GM19467 (cell line): ENCODE measurements at regions not wholly inside any gene's neighbourhood (a gene's known extent, or its start where the extent isn't known, plus 50 kb on each side); places are given as distances from the start of the nearest gene placed in this dataset.

Experiments
- ATAC-seq: cut with Tn5 transposase; IDR thresholded peaks from one replicate; pipeline ENCODE4 v1.9.1; 2021; ENCODE audit warnings: mild to moderate bottlenecking, moderate library complexity; ENCODE audit not compliant: unreplicated experiment

DNA sequence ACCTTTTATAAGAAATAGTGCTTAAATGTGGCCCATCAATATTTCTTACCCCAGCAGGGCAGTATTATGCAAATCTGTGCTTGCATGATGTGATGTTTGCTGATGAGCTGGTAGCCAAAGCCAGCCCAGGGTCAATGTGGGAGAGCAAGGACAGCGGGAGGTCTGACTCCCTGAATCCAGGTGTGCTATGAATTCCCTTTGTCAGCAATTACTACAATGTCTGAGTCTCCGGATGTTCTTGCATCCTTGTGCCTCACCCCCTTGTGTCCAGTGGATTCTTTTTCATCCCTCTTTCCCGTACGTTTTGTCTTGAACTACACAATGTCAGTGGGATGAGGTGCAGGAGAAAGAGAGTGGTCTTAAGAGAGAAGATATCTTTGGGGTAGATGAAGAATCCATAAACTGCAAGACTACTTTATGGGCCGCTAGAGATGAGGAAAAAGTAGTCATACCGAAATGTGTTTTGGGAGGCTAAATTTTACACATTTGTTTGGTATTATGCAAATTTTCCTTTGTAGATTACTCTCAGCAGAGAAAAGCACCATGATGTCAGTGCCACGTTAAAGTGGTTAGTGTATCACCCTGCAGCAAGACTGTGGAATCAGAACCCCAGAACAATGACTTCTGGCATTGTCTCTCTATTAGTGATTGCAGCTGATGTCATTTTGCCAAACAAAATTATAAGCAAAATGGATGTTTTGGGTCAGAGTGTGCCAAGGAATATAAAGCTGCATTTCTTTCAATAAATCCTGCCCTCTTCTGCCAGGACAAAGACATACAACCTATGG lies 53.5 kb upstream of the TSHZ3 start:
- no peak for ATAC-seq

DNA sequence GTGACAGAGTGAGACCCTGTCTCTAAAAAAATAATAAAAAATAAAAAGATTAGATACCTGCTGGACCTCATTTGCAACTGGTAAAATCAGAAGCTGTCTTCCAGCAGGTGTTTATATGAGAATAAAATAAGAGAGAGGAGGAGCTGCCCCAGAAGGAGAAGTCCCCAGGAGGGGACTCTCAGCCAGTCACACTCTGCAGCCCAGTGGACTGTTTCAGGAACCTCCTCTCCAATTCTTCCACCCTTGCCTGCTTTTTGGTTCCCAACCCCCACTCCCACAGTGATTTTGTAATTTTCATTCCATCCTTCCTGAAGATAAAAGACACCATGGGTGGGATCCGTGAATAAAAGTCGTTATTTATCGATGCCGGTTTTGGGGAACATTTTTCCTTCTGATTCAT lies 56.9 kb upstream of the TSHZ3 start:
- no peak for ATAC-seq

- no peak for ATAC-seq
Measured at GRCh38 chr19:31408460-31409124, 59.4 kb upstream of the TSHZ3 start.

GRCh38 chr19:31413353-31413752 lies 64.1 kb upstream of the TSHZ3 start:
- no peak for ATAC-seq

DNA sequence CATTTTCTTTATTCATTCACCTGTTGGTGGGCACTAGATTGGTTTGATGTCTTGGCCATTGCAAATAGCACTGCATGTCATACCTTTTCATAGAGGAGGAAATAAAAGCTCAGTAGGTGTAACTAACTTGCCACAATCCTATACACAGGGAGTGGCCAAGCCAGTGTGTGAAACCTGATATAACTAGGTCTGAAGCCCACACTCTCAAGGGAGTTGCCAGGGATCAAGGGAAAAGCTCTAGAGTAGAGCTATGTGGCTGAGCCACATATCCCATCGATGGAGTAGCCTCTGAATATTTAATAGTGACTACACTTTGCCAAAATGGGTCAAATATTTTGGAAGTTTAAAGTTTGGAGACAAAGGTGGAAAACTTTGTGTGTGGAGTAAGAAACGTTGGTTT lies 66.1 kb upstream of the TSHZ3 start:
- no peak for ATAC-seq

DNA sequence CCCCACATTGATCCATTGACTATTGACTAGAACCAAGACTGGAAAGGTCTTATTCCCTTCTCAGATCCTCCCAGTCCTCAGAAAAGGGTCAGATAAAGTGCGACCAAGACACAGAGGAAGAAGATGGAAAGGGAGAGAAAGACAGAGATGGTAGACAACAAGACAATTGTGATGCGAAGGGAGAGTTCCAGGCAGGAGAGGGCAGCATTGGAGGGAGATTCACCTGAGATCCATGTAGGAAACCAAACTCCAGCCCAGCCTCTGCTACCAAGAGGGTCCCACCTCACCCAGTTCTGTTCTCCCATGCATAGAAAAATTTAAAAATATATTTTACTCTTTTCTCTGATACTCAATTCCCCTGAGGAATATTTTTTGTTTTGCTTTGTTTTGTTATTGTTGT lies 67.3 kb upstream of the TSHZ3 start:
- no peak for ATAC-seq

- ATAC-seq = no peak
Measured at GRCh38 chr19:31418055-31418454, 68.8 kb upstream of the TSHZ3 start.

- no peak for ATAC-seq
Measured at GRCh38 chr19:31418692-31419430, 69.6 kb upstream of the TSHZ3 start.

DNA sequence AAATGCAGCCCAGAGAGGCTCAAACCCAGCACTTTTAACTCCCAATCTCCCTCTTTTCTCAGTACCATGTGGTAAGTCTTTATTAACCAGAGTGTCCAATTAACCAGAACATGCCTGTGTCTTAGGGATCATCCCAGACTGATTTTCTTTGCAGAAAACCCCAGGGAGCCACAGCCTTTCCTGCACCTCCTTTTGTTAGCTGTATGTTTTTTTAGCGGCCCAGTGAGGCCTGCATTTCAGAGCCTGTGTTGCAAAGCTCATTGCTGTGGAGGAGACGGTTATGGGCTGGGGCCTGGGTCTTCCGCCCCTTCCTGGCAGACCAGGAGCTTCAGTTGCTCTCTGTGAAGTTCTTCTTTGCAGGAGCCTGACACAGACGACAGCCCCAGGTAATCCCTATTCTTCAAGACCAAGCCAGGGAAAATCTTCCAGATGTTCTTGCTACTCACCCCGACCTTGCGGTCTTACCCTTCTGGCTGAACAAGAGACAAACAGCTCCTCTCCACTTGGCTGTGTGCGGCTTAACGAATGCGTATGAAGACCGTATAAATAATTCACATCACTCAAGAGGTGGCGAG lies 70.7 kb upstream of the TSHZ3 start:
- ATAC-seq = no peak

DNA sequence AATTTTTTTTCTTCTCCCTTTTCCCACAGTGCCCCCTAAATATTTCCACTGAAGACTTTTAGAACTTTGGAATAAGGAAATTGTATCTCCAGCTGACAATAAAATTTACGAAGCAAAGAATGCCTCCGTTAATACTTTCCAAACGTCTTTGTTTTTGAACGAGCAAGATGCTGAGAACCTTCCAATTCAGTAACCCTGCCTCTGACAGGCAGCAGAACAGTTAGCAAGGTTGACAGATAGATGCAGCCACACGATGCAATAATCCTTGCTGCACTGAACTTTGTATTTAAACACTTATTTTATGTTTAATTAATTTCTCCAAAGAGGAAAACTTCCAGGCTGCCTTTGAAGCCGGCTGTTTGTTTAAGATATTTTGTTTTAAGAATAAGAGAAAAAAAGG lies 71.8 kb upstream of the TSHZ3 start:
- ATAC-seq = no peak

DNA sequence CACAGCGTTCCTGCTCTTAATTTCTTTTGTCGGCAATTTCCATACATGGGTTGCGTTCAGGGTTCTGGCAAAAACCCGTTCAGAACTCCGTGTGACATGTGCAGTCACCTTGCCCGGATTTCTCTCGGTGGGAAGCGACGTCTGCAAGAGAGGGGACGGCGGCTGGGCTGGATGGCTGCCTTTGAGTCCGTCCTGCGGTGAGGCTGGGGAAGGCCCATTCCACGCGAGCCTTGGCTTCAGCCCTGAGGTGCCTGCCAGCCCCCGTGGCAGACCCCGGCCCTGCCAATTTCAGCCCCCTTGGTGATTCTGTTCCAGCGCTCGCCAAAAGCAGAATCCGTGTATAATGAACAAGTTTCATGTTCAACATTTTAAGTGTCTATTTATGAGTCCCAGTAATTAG lies 72.6 kb upstream of the TSHZ3 start:
- no peak for ATAC-seq

DNA sequence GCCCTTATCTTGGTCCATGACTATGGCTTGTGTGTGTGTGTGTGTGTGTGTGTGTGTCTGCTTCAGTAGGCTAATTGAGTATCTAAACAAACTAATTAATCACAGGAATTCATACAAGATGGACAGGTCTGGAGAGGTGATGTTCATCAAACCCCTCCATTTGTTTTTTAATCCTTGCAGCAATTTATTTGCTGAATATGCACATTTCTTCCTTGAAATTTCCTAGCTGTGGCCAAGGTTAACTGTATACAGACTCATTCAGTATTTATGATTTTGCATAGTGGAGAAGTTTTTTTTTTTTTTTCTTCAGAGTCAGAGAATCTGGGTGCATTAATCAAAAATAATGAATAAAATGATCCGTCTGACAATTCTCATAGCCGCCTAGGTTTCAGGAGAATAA lies 74.7 kb upstream of the TSHZ3 start:
- no peak for ATAC-seq

DNA sequence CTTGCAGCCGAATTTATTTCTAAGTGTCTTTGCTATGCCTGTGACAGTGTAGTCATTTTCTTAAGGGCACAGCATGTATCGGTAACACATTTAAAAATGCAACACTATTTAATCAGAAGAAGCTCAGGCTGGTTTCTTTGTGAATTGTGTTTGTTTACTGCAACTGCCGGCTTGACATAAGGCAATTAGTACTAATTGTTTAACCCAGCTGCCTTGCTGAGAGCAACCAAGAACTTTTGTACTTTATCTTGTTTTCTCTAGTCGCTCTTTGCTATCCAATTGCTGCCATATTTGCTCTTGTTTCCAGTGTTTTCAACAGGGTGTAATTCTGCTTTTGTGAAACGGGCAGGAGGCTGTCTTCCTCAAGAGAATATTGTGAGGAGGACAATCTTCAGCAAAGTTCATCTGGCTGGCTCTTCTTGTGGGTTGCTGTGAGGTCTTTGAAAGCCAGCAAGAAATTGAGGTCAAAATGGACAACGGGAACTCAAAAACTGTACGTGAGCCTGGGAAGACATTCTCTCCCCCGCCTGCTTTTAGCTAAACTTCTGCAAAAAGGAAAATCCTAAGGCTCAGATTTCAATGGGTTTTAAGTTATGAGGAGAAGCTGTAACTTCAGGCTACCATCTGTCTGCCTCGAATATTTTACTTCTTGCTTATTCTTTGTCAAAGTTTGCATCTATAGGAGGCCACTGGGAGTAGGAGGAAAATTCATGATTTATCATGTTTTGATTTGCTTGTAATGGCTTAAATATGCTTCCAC lies 75.8 kb upstream of the TSHZ3 start:
- ATAC-seq = no peak

GRCh38 chr19:31427857-31428256 lies 78.6 kb upstream of the TSHZ3 start:
- no peak for ATAC-seq

- ATAC-seq = no peak
Measured at GRCh38 chr19:31430381-31430780, 81.1 kb upstream of the TSHZ3 start.

GRCh38 chr19:31432201-31432810 lies 83.1 kb upstream of the TSHZ3 start:
- ATAC-seq = no peak

- no peak for ATAC-seq
Measured at GRCh38 chr19:31436121-31436776, 87.0 kb upstream of the TSHZ3 start.

- ATAC-seq = no peak
Measured at GRCh38 chr19:31438401-31439269, 89.4 kb upstream of the TSHZ3 start.

DNA sequence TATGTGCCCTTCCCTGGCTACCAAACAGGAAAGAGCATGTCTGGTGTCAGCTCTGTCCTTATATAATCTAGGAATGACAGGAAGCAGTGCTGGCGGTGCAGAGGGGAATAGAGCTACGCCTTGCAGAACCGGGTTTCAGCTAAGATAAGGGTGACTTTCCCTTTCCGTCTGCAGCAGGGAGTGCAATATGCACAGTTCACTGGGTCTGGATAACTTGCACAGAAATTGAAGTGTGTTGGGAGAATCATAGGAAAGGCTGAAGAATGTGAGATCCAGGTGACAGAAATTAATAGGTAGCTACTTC lies 90.0 kb upstream of the TSHZ3 start:
- ATAC-seq = no peak
